ENCODE measurements at regions not wholly inside any gene's neighbourhood (a gene's known extent, or its start where the extent isn't known, plus 50 kb on each side); places are given as distances from the start of the nearest gene placed in this dataset.

DNA sequence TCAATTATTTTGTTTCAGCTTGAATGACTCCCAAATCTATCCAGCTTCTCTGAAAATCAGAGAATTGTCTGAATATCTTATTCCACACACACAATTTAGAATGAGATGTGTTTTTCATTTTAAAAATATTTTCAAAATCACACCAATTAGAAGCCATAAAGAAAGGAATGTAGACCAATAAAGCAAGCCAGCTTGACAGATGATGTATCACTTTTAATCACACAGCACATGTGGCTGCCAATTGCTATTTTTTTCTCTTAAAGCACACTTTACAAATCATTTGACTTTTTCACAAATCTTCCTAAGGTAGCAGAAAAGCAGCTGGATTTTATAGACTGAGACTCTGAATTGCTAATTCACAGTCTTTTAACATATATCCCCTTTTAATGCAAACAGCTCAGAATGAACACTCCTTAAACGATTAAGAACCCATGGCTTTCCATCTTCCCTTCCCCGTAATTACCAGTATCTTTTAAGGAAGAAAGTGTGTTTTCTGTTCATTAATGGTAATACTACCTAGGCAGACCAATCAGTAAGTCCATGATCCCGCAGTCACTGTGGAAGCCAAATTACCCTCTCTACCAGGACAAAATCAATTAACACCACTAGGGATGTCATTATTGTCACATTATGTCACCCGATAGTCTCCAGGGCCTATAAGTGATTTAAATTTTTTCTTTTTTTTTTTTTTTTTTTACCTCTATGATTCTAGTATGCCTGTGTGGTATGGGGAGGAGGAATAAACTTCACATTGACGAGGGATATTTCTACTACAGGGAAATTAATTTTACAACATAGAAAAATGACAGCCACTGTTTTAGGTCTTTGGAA is 250.0 kb upstream of the VEPH1 start:
- DNase-seq (ENCODE audit: low read depth), result peak; percentile 76
- no peak overlapping the region for H3K4me3 ChIP-seq (ENCODE audit: low read length)
- TF ChIP-seq, protein P1, sequence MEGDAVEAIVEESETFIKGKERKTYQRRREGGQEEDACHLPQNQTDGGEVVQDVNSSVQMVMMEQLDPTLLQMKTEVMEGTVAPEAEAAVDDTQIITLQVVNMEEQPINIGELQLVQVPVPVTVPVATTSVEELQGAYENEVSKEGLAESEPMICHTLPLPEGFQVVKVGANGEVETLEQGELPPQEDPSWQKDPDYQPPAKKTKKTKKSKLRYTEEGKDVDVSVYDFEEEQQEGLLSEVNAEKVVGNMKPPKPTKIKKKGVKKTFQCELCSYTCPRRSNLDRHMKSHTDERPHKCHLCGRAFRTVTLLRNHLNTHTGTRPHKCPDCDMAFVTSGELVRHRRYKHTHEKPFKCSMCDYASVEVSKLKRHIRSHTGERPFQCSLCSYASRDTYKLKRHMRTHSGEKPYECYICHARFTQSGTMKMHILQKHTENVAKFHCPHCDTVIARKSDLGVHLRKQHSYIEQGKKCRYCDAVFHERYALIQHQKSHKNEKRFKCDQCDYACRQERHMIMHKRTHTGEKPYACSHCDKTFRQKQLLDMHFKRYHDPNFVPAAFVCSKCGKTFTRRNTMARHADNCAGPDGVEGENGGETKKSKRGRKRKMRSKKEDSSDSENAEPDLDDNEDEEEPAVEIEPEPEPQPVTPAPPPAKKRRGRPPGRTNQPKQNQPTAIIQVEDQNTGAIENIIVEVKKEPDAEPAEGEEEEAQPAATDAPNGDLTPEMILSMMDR (conservative IDR thresholded peaks at IDR 0.05; ENCODE audit: low read length), result no peak

DNA sequence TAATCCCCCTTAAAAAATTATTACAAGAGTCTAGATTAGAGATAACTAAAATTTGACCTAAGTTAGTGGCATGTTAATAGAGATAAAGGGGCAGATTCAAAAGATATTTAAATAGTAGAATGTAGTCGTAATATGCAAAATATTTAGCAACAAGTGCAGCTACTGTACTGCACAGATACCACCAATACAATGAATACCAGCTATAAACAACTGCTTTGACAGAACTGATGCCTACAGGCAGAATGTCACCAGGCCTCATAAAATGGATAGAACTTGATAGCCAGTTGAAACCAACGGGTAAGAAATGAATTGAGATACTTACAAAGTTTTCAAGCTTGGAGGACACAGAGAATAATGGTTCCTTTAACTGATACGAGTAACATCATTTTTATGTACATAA is 249.3 kb upstream of the VEPH1 start:
- TF ChIP-seq, protein P1 (conservative IDR thresholded peaks at IDR 0.05; ENCODE audit: low read length), result no peak
- DNase-seq (ENCODE audit: low read depth), result no peak
- H3K4me3 ChIP-seq (ENCODE audit: low read length), result no peak overlapping the region

DNA sequence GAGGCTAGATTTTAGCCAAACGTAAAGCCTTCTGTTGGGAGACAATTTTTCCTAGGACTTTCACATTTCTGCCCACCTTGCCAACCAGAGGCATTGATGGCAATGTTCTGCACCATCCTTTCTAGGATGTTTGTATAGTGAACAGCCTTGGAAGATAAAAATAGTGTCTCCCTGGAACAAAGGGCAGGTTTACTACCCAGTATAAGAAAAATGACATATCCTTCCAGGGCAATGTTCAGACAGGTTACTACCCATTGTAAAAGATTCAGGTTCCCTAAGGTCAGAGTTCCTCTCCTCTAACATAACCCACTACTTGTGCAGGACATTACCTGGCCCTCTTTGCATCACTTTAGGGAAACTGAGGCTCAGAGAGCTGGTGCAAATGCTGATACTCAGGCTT is 248.2 kb upstream of the VEPH1 start:
- TF ChIP-seq, protein P1 (conservative IDR thresholded peaks at IDR 0.05; ENCODE audit: low read length), result no peak
- DNase-seq (ENCODE audit: low read depth), result no peak

DNA sequence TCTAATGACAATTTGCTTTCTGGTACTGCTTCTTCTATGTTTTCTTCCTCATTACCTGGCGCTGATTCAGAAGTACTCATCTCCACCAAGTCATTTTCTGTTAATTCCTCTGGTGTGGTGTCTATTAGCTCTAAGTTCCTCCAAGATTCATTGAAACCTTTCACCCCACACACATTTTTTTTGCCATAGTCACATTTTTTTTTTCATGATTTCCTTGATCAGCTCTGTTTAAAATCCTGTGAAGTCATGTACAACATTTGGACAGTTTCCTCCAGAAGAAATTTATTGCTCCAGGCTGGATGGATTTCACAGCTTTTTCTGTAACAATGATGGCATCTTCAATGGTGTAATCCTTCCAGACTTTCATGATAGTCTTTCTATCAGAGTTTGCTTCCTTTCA is 243.2 kb upstream of the VEPH1 start:
- DNase-seq (ENCODE audit: low read depth), result peak; percentile 88
- TF ChIP-seq, protein P1 (conservative IDR thresholded peaks at IDR 0.05; ENCODE audit: low read length), result no peak
- H3K4me3 ChIP-seq (ENCODE audit: low read length), result no peak overlapping the region

More for the DNA sequence above, 248.2 kb upstream of the VEPH1 start:
- no peak overlapping the region for H3K4me3 ChIP-seq (ENCODE audit: low read length)

DNA sequence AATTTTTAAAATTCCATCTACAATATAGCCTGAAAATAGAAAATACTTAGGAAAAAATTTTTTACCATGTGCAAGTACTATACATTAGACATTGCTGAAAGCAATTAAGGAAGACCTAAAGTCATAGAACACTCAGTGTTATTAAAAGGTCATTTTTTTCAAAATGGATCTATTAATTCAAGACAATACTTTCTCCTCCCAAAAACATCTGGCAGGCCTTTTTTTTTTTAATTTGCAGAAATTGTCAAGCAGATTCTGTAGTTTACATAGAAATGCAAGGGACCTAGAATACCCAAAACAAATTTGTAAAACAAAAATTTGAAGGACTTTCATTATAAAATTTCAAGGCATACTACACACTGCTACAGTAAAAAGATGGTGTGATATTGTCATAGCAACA is 238.4 kb upstream of the VEPH1 start:
- TF ChIP-seq, protein P1 (conservative IDR thresholded peaks at IDR 0.05; ENCODE audit: low read length), result no peak
- no peak overlapping the region for H3K4me3 ChIP-seq (ENCODE audit: low read length)
- no peak for DNase-seq (ENCODE audit: low read depth)

DNA sequence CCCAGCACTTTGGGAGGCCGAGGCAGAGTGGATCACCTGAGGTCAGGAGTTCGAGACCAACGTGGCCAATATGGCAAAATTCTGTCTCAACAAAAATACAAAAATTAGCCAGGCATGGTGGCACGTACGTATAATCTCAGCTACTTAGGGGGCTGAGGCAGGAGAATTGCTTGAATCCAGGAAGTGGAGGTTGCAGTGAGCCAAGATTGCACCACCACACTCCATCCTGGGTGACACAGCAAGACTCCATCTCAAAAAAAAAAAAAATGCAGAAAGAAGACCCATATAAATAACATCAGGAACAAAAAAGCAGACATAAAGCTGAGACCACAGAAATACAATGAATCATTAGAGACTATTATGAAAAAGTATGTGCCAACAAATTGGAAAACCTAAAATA is 235.2 kb upstream of the VEPH1 start:
- DNase-seq (ENCODE audit: low read depth), result peak; percentile 30
- TF ChIP-seq, protein P1 (conservative IDR thresholded peaks at IDR 0.05; ENCODE audit: low read length), result no peak
- no peak overlapping the region for H3K4me3 ChIP-seq (ENCODE audit: low read length)

DNA sequence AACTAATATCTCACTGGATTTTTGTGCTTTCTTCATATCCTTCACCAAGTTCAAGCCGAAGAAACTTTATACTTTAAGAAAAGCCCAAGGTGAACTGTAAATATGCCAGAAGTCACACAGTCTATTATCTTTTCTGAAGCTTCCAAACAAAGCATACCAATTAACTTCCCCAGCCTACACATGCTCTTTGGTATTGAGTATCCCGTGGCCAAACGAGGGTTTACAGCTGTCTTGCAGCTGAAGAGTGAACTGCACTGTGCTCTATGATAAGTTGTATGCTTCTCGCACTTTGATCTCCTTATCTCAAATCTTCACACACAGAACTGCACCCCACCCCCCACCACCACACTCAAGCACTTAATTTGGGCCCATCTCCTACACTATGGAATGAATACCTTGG is 215.6 kb upstream of the VEPH1 start:
- TF ChIP-seq, protein P1 (conservative IDR thresholded peaks at IDR 0.05; ENCODE audit: low read length), result no peak
- no peak overlapping the region for H3K4me3 ChIP-seq (ENCODE audit: low read length)
- DNase-seq (ENCODE audit: low read depth), result no peak
